ENCODE measurements at regions not wholly inside any gene's neighbourhood (a gene's known extent, or its start where the extent isn't known, plus 50 kb on each side); places are given as distances from the start of the nearest gene placed in this dataset.
A peak's percentile ranks its signal among the peaks of the same experiment; 100 is the strongest.
"Not testable (repeated sequence)": the region's sequence is repeated elsewhere in the genome, so short reads cannot be mapped to it uniquely, and the experiment has no call there.

- H3K4me3 Mint-ChIP-seq; H3K79me2 ChIP-seq (ENCODE audit: insufficient read depth, low read length); H3K27ac ChIP-seq (ENCODE audit: low read depth in 1 of 2, low read length in 2 of 2); H3K4me2 ChIP-seq (replicated peaks; ENCODE audit: extremely low read depth, low read length, poor library complexity, severe bottlenecking); H3K9ac ChIP-seq (ENCODE audit: insufficient read depth, low read length, poor library complexity, severe bottlenecking); H3K4me1 Mint-ChIP-seq; H3K4me3 ChIP-seq (replicated peaks in 1 of 3; ENCODE audit: low read depth in 2 of 3, low read length in 3 of 3); H3K27me3 ChIP-seq (ENCODE audit: control insufficient read depth in 2 of 2, insufficient read depth in 2 of 2, low read length in 2 of 2); H3K36me3 ChIP-seq (replicated peaks in 1 of 2; ENCODE audit: control insufficient read depth in 1 of 2, insufficient read depth in 2 of 2, low read length in 2 of 2); H3K36me3 Mint-ChIP-seq; H3K4me1 ChIP-seq (ENCODE audit: control insufficient read depth in 1 of 2, insufficient read depth in 2 of 2, low read length in 2 of 2); intact Hi-C loops (cut with micrococcal nuclease); H3K27ac Mint-ChIP-seq; H4K20me1 ChIP-seq (ENCODE audit: insufficient read depth, low read length); H3K27me3 Mint-ChIP-seq (ENCODE audit: low read depth in 3 of 3); H2AFZ ChIP-seq (ENCODE audit: insufficient read depth, low read depth, low read length, poor library complexity, severe bottlenecking); DNase-seq: not testable (repeated sequence)
- peaks cover 19 to 27% of the 10 kb centered on the region in 2 donors for H3K9me3 ChIP-seq (replicated peaks in 1 of 2; ENCODE audit: control insufficient read depth in 1 of 2, insufficient read depth in 1 of 2, low read length in 2 of 2)
- WGBS (ENCODE audit: insufficient coverage), result no CpG with 5 or more reads among the region's 2 CpGs
- peaks cover 14 to 32% (median 23%) of the 10 kb centered on the region in 7 donors for H3K9me3 Mint-ChIP-seq
Measured at GRCh38 chr1:209173796-209174195, 409.7 kb upstream of the CAMK1G start.

- Mint-ChIP-seq H3K27me3 (ENCODE audit: low read depth in 3 of 3) (peaks cover 0 to 2% (median 0%) of the 10 kb centered on the region in 3 donors), H3K9me3 (peaks cover 15 to 38% (median 23%) of the 10 kb centered on the region in 7 donors), H3K4me3 (no peak overlapping the region), H3K27ac (peak overlapping the region in 1 of 7 donors; percentile 0), H3K36me3 (no peaks in the 10 kb centered on the region), H3K4me1 (no peaks in the 10 kb centered on the region)
- H3K9ac ChIP-seq (ENCODE audit: insufficient read depth, low read length, poor library complexity, severe bottlenecking), result no peak overlapping the region
- H3K4me1 ChIP-seq (ENCODE audit: control insufficient read depth in 1 of 2, insufficient read depth in 2 of 2, low read length in 2 of 2), result no peaks in the 10 kb centered on the region
- no peaks in the 10 kb centered on the region for H4K20me1 ChIP-seq (ENCODE audit: insufficient read depth, low read length)
- DNase-seq, result no peak
- no peak overlapping the region for H3K27ac ChIP-seq (ENCODE audit: low read depth in 1 of 2, low read length in 2 of 2)
- no peaks in the 10 kb centered on the region for H3K27me3 ChIP-seq (ENCODE audit: control insufficient read depth in 2 of 2, insufficient read depth in 2 of 2, low read length in 2 of 2)
- TF ChIP-seq CTCF (IDR thresholded peaks at IDR 0.05), result no peak
- no peaks in the 10 kb centered on the region for H3K36me3 ChIP-seq (replicated peaks in 1 of 2; ENCODE audit: control insufficient read depth in 1 of 2, insufficient read depth in 2 of 2, low read length in 2 of 2)
- intact Hi-C loops (cut with micrococcal nuclease), result no loop called here
- WGBS (ENCODE audit: insufficient coverage), result 100% methylated on average over 2 of the region's 2 CpGs
- no peaks in the 10 kb centered on the region for H3K79me2 ChIP-seq (ENCODE audit: insufficient read depth, low read length)
- H2AFZ ChIP-seq (ENCODE audit: insufficient read depth, low read depth, low read length, poor library complexity, severe bottlenecking), result no peak overlapping the region
- H3K4me3 ChIP-seq (replicated peaks in 1 of 3; ENCODE audit: low read depth in 2 of 3, low read length in 3 of 3), result no peak overlapping the region
- peaks cover 19 to 27% of the 10 kb centered on the region in 2 donors for H3K9me3 ChIP-seq (replicated peaks in 1 of 2; ENCODE audit: control insufficient read depth in 1 of 2, insufficient read depth in 1 of 2, low read length in 2 of 2)
- no peak overlapping the region for H3K4me2 ChIP-seq (replicated peaks; ENCODE audit: extremely low read depth, low read length, poor library complexity, severe bottlenecking)
Measured at GRCh38 chr1:209176866-209177430, 406.6 kb upstream of the CAMK1G start.
